CD8-positive, alpha-beta memory T cell (primary cell): ENCODE measurements at regions not wholly inside any gene's neighbourhood (a gene's known extent, or its start where the extent isn't known, plus 50 kb on each side); places are given as distances from the start of the nearest gene placed in this dataset.

Experiments
- CTCF ChIA-PET: fragments of 350-600 bp; sonication (Branson Sonifier 250); formaldehyde crosslinking; loops from one replicate; lab custom pipeline; 2021; ENCODE audit warnings: antibody characterized with exemption; lab: Charles Lee
- POLR2A ChIA-PET: fragments of 350-600 bp; sonication (Branson Sonifier 250); formaldehyde crosslinking; loops from one replicate; lab custom pipeline; 2021; ENCODE audit warnings: antibody characterized with exemption; lab: Charles Lee
- DNase-seq, 5 donors: peaks; one replicate each; pipeline versions ENCODE4 v3.0.0 to v3.0.0-alpha.2; 2020 to 2022; ENCODE audit warnings: mixed read lengths in 1 of 5
- H3K27ac ChIP-seq: one replicate; pipeline ENCODE4 v1.7.0; 2013; ENCODE audit warnings: low read depth, mild to moderate bottlenecking, low read length, moderate library complexity
- H3K27me3 ChIP-seq: 2 replicates; pipeline ENCODE4 v1.7.0; 2013; ENCODE audit warnings: low read length, mild to moderate bottlenecking; ENCODE audit not compliant: insufficient read depth, poor library complexity, severe bottlenecking
- H3K36me3 ChIP-seq: 2 replicates; pipeline ENCODE4 v1.7.0; 2013; ENCODE audit warnings: mild to moderate bottlenecking, low read length, moderate library complexity; ENCODE audit not compliant: insufficient read depth
- H3K4me1 ChIP-seq: 2 replicates; pipeline ENCODE4 v1.7.0; 2013; ENCODE audit warnings: mild to moderate bottlenecking, low read length, moderate library complexity; ENCODE audit not compliant: insufficient read depth
- H3K4me3 ChIP-seq: 2 replicates; pipeline ENCODE4 v1.7.0; 2013; ENCODE audit warnings: mild to moderate bottlenecking, low read length
- H3K9me3 ChIP-seq: 2 replicates; pipeline ENCODE4 v1.7.0; 2013; ENCODE audit warnings: mild to moderate bottlenecking, low read length
- H3K27ac Mint-ChIP-seq, 8 donors: one replicate each; pipeline ENCODE4 v1.8.0; 2020 to 2021; ENCODE audit warnings: mixed read lengths in 8 of 8, mild to moderate bottlenecking in 6 of 8, inconsistent platforms in 3 of 8, moderate library complexity in 3 of 8
- H3K27me3 Mint-ChIP-seq, 2 donors: one replicate each; pipeline ENCODE4 v1.8.0; 2020 to 2021; ENCODE audit warnings: mixed read lengths in 2 of 2, mild to moderate bottlenecking in 1 of 2, moderate library complexity in 1 of 2
- H3K36me3 Mint-ChIP-seq, 3 donors: one replicate each; pipeline ENCODE4 v1.8.0; 2020 to 2021; ENCODE audit warnings: mixed read lengths in 3 of 3, inconsistent platforms in 1 of 3, mild to moderate bottlenecking in 1 of 3
- H3K4me1 Mint-ChIP-seq, 3 donors: one replicate each; pipeline ENCODE4 v1.8.0; 2020 to 2021; ENCODE audit warnings: mixed read lengths in 3 of 3, inconsistent platforms in 1 of 3, mild to moderate bottlenecking in 1 of 3
- H3K4me3 Mint-ChIP-seq, 7 donors: one replicate each; pipeline ENCODE4 v1.8.0; 2020 to 2021; ENCODE audit warnings: mixed read lengths in 7 of 7, mild to moderate bottlenecking in 6 of 7, moderate library complexity in 4 of 7, inconsistent platforms in 2 of 7
- H3K9me3 Mint-ChIP-seq, 5 donors: one replicate each; pipeline ENCODE4 v1.8.0; 2020 to 2022; ENCODE audit warnings: mixed read lengths in 5 of 5, mild to moderate bottlenecking in 3 of 5, moderate library complexity in 2 of 5, inconsistent platforms in 1 of 5

GRCh38 chr4:30828264-30828926 lies 108.2 kb downstream of the PCDH7 start:
- POLR2A ChIA-PET, result no interaction called here
- H3K9me3 Mint-ChIP-seq, result peaks cover 4 to 22% (median 7%) of the 10 kb centered on the region in 5 donors
- no peak overlapping the region for H3K4me3 Mint-ChIP-seq
- H3K27me3 Mint-ChIP-seq, result no peaks in the 10 kb centered on the region
- H3K27me3 ChIP-seq, result no peaks in the 10 kb centered on the region
- H3K4me1 ChIP-seq, result no peaks in the 10 kb centered on the region
- H3K9me3 ChIP-seq, result no peaks in the 10 kb centered on the region
- H3K27ac ChIP-seq, result no peak overlapping the region
- no peaks in the 10 kb centered on the region for H3K36me3 Mint-ChIP-seq
- no peak overlapping the region for H3K27ac Mint-ChIP-seq
- H3K36me3 ChIP-seq, result no peaks in the 10 kb centered on the region
- H3K4me3 ChIP-seq, result no peak overlapping the region
- H3K4me1 Mint-ChIP-seq, result no peaks in the 10 kb centered on the region
- CTCF ChIA-PET, result no interaction called here
- DNase-seq, result no peak

- Histone ChIP-seq H3K4me3 (no peak overlapping the region), H3K27ac (no peak overlapping the region), H3K9me3 (no peaks in the 10 kb centered on the region), H3K36me3 (no peaks in the 10 kb centered on the region), H3K4me1 (no peaks in the 10 kb centered on the region), H3K27me3 (no peaks in the 10 kb centered on the region)
- H3K36me3 Mint-ChIP-seq, result no peaks in the 10 kb centered on the region
- no peaks in the 10 kb centered on the region for H3K27me3 Mint-ChIP-seq
- H3K4me3 Mint-ChIP-seq, result no peak overlapping the region
- H3K9me3 Mint-ChIP-seq, result peaks cover 0 to 10% (median 4%) of the 10 kb centered on the region in 5 donors
- H3K4me1 Mint-ChIP-seq, result no peaks in the 10 kb centered on the region
- CTCF ChIA-PET, result no interaction called here
- no peak overlapping the region for H3K27ac Mint-ChIP-seq
- POLR2A ChIA-PET, result no interaction called here
- no peak for DNase-seq
These were observed 112.5 kb downstream of the PCDH7 start for GRCh38 chr4:30832639-30833038.

GRCh38 chr4:30833206-30833605 lies 113.0 kb downstream of the PCDH7 start:
- CTCF ChIA-PET, result no interaction called here
- Histone ChIP-seq H3K36me3 (no peaks in the 10 kb centered on the region), H3K27ac (no peak overlapping the region), H3K4me3 (no peak overlapping the region), H3K9me3 (no peaks in the 10 kb centered on the region), H3K27me3 (no peaks in the 10 kb centered on the region), H3K4me1 (no peaks in the 10 kb centered on the region)
- no peaks in the 10 kb centered on the region for H3K36me3 Mint-ChIP-seq
- H3K27me3 Mint-ChIP-seq, result no peaks in the 10 kb centered on the region
- H3K4me1 Mint-ChIP-seq, result no peaks in the 10 kb centered on the region
- DNase-seq, result no peak
- no peak overlapping the region for H3K4me3 Mint-ChIP-seq
- H3K9me3 Mint-ChIP-seq, result peaks cover 0 to 10% (median 4%) of the 10 kb centered on the region in 5 donors
- POLR2A ChIA-PET, result no interaction called here
- no peak overlapping the region for H3K27ac Mint-ChIP-seq

- H3K4me1 Mint-ChIP-seq, result no peaks in the 10 kb centered on the region
- peaks cover 0 to 13% (median 4%) of the 10 kb centered on the region in 5 donors for H3K9me3 Mint-ChIP-seq
- CTCF ChIA-PET, result no interaction called here
- H3K9me3 ChIP-seq, result no peaks in the 10 kb centered on the region
- no peak overlapping the region for H3K27ac Mint-ChIP-seq
- POLR2A ChIA-PET, result no interaction called here
- no peaks in the 10 kb centered on the region for H3K4me1 ChIP-seq
- H3K36me3 ChIP-seq, result no peaks in the 10 kb centered on the region
- no peaks in the 10 kb centered on the region for H3K27me3 ChIP-seq
- H3K4me3 Mint-ChIP-seq, result no peak overlapping the region
- H3K27ac ChIP-seq, result no peak overlapping the region
- H3K4me3 ChIP-seq, result no peak overlapping the region
- H3K36me3 Mint-ChIP-seq, result no peaks in the 10 kb centered on the region
- no peaks in the 10 kb centered on the region for H3K27me3 Mint-ChIP-seq
- no peak for DNase-seq
These were observed 114.9 kb downstream of the PCDH7 start for GRCh38 chr4:30835044-30835443.

- Histone ChIP-seq H3K27me3 (no peaks in the 10 kb centered on the region), H3K4me1 (no peaks in the 10 kb centered on the region), H3K4me3 (no peak overlapping the region), H3K9me3 (no peaks in the 10 kb centered on the region), H3K27ac (no peak overlapping the region), H3K36me3 (no peaks in the 10 kb centered on the region)
- Mint-ChIP-seq H3K27ac (no peak overlapping the region), H3K9me3 (peaks cover 0 to 9% (median 2%) of the 10 kb centered on the region in 5 donors), H3K4me1 (no peaks in the 10 kb centered on the region), H3K36me3 (no peaks in the 10 kb centered on the region), H3K4me3 (no peak overlapping the region), H3K27me3 (no peaks in the 10 kb centered on the region)
- DNase-seq, result no peak
- ChIA-PET POLR2A (no interaction called here), CTCF (no interaction called here)
These were observed 116.1 kb downstream of the PCDH7 start for GRCh38 chr4:30836231-30836630.

GRCh38 chr4:30837131-30837539 lies 117.0 kb downstream of the PCDH7 start:
- no peaks in the 10 kb centered on the region for H3K27me3 Mint-ChIP-seq
- H3K4me3 Mint-ChIP-seq, result no peak overlapping the region
- peaks cover 0 to 9% (median 2%) of the 10 kb centered on the region in 5 donors for H3K9me3 Mint-ChIP-seq
- ChIA-PET POLR2A (no interaction called here), CTCF (no interaction called here)
- no peaks in the 10 kb centered on the region for H3K9me3 ChIP-seq
- no peaks in the 10 kb centered on the region for H3K4me1 Mint-ChIP-seq
- H3K27ac Mint-ChIP-seq, result no peak overlapping the region
- no peaks in the 10 kb centered on the region for H3K4me1 ChIP-seq
- H3K36me3 Mint-ChIP-seq, result no peaks in the 10 kb centered on the region
- H3K27me3 ChIP-seq, result no peaks in the 10 kb centered on the region
- no peak overlapping the region for H3K4me3 ChIP-seq
- no peak overlapping the region for H3K27ac ChIP-seq
- no peak for DNase-seq
- H3K36me3 ChIP-seq, result no peaks in the 10 kb centered on the region

- no peaks in the 10 kb centered on the region for H3K27me3 Mint-ChIP-seq
- H3K36me3 Mint-ChIP-seq, result no peaks in the 10 kb centered on the region
- no peak overlapping the region for H3K27ac ChIP-seq
- ChIA-PET POLR2A (no interaction called here), CTCF (no interaction called here)
- no peaks in the 10 kb centered on the region for H3K9me3 ChIP-seq
- H3K27ac Mint-ChIP-seq, result no peak overlapping the region
- no peak overlapping the region for H3K4me3 ChIP-seq
- H3K4me3 Mint-ChIP-seq, result no peak overlapping the region
- H3K4me1 ChIP-seq, result no peaks in the 10 kb centered on the region
- H3K27me3 ChIP-seq, result no peaks in the 10 kb centered on the region
- no peak for DNase-seq
- H3K36me3 ChIP-seq, result no peaks in the 10 kb centered on the region
- H3K4me1 Mint-ChIP-seq, result no peaks in the 10 kb centered on the region
- peaks cover 0 to 9% (median 2%) of the 10 kb centered on the region in 5 donors for H3K9me3 Mint-ChIP-seq
These were observed 117.7 kb downstream of the PCDH7 start for GRCh38 chr4:30837861-30838260.

- no peaks in the 10 kb centered on the region for H3K9me3 ChIP-seq
- no peaks in the 10 kb centered on the region for H3K27me3 Mint-ChIP-seq
- H3K4me1 Mint-ChIP-seq, result no peaks in the 10 kb centered on the region
- H3K4me3 Mint-ChIP-seq, result no peak overlapping the region
- H3K36me3 Mint-ChIP-seq, result no peaks in the 10 kb centered on the region
- H3K4me3 ChIP-seq, result no peak overlapping the region
- no peaks in the 10 kb centered on the region for H3K4me1 ChIP-seq
- no peak overlapping the region for H3K27ac ChIP-seq
- ChIA-PET CTCF (no interaction called here), POLR2A (no interaction called here)
- peaks cover 0 to 9% (median 2%) of the 10 kb centered on the region in 5 donors for H3K9me3 Mint-ChIP-seq
- no peaks in the 10 kb centered on the region for H3K27me3 ChIP-seq
- H3K27ac Mint-ChIP-seq, result no peak overlapping the region
- DNase-seq, result no peak
- no peaks in the 10 kb centered on the region for H3K36me3 ChIP-seq
These were observed 118.2 kb downstream of the PCDH7 start for GRCh38 chr4:30838331-30838730.
